Brain microvascular endothelial cell (primary cell): ENCODE measurements at regions not wholly inside any gene's neighbourhood (a gene's known extent, or its start where the extent isn't known, plus 50 kb on each side); places are given as distances from the start of the nearest gene placed in this dataset.

Experiments
- DNase-seq: peaks from one replicate; pipeline ENCODE4 v3.0.0-alpha.2; 2020
- H3K27ac ChIP-seq: fragments of 250-450 bp; sonication (Bioruptor Pico); 2 replicates; pipeline ENCODE4 v1.5.1; 2020; ENCODE audit warnings: mild to moderate bottlenecking, moderate library complexity
- H3K27me3 ChIP-seq: fragments of 250-450 bp; sonication (Bioruptor Pico); replicated peaks from 2 replicates; pipeline ENCODE4 v1.5.1; 2020; ENCODE audit warnings: mild to moderate bottlenecking
- H3K36me3 ChIP-seq: fragments of 250-450 bp; sonication (Bioruptor Pico); replicated peaks from 2 replicates; pipeline ENCODE4 v1.5.1; 2020; ENCODE audit warnings: mild to moderate bottlenecking
- H3K4me3 ChIP-seq: 2 replicates; pipeline ENCODE4 v1.5.1; 2011; ENCODE audit warnings: low read depth, mild to moderate bottlenecking, control low read depth, low read length, moderate library complexity
- in situ Hi-C: cut with HindIII; loops from 2 replicates; pipeline ENCODE4 v1.10.0; 2017; ENCODE audit warnings: low sequenced_read_pairs, low pct_ligation_motif_present
- TF ChIP-seq, protein P1 (sequence below): IDR thresholded peaks from 2 replicates; pipeline ENCODE4 v1.5.1; 2011; ENCODE audit warnings: low read depth, mild to moderate bottlenecking, moderate library complexity, low read length, control low read depth, inconsistent platforms; ENCODE audit errors: missing control alignments

GRCh38 chr13:87893186-87893585, 222.0 kb downstream of the SLITRK5 start:
- TF ChIP-seq, protein P1, sequence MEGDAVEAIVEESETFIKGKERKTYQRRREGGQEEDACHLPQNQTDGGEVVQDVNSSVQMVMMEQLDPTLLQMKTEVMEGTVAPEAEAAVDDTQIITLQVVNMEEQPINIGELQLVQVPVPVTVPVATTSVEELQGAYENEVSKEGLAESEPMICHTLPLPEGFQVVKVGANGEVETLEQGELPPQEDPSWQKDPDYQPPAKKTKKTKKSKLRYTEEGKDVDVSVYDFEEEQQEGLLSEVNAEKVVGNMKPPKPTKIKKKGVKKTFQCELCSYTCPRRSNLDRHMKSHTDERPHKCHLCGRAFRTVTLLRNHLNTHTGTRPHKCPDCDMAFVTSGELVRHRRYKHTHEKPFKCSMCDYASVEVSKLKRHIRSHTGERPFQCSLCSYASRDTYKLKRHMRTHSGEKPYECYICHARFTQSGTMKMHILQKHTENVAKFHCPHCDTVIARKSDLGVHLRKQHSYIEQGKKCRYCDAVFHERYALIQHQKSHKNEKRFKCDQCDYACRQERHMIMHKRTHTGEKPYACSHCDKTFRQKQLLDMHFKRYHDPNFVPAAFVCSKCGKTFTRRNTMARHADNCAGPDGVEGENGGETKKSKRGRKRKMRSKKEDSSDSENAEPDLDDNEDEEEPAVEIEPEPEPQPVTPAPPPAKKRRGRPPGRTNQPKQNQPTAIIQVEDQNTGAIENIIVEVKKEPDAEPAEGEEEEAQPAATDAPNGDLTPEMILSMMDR: no peak
- H3K27ac ChIP-seq: no peak overlapping the region
- in situ Hi-C loops: no loop called here
- no peaks in the 10 kb centered on the region for H3K36me3 ChIP-seq
- H3K27me3 ChIP-seq: no peaks in the 10 kb centered on the region
- no peak overlapping the region for H3K4me3 ChIP-seq
- no peak for DNase-seq

GRCh38 chr13:87894059-87894458, 222.9 kb downstream of the SLITRK5 start:
- TF ChIP-seq, protein P1: no peak
- H3K27me3 ChIP-seq: no peaks in the 10 kb centered on the region
- H3K27ac ChIP-seq: no peak overlapping the region
- no peak for DNase-seq
- in situ Hi-C loops: no loop called here
- H3K4me3 ChIP-seq: no peak overlapping the region
- no peaks in the 10 kb centered on the region for H3K36me3 ChIP-seq

- TF ChIP-seq, protein P1: no peak
- DNase-seq: no peak
- in situ Hi-C loops: no loop called here
- Histone ChIP-seq H3K27me3 (no peaks in the 10 kb centered on the region), H3K36me3 (no peaks in the 10 kb centered on the region), H3K4me3 (no peak overlapping the region), H3K27ac (no peak overlapping the region)
Measured at GRCh38 chr13:87903553-87903952, 232.4 kb downstream of the SLITRK5 start.

GRCh38 chr13:87906411-87906810, 235.2 kb downstream of the SLITRK5 start:
- Histone ChIP-seq H3K27ac (no peak overlapping the region), H3K36me3 (no peaks in the 10 kb centered on the region), H3K27me3 (no peaks in the 10 kb centered on the region), H3K4me3 (no peak overlapping the region)
- no peak for DNase-seq
- in situ Hi-C loops: no loop called here
- TF ChIP-seq, protein P1: no peak

DNA sequence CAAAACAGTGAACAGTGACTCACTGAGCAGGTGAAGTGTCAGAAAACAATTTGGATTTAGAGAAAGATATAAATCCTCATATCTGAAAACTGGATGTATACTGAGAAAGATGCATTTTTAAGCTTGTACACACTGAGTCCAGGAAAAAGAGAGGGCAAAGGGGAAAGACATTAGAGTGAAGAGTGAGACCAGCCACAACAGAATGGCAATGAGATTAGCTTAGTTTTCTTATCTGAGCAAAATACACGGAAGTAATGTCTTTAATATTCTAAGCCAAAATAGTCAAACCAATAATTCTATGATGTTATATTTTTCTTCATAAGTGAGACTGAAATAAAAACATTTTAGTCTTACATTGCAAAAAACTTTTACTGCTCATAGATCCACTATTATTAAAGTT, 236.0 kb downstream of the SLITRK5 start:
- Histone ChIP-seq H3K4me3 (no peak overlapping the region), H3K36me3 (no peaks in the 10 kb centered on the region), H3K27ac (no peak overlapping the region), H3K27me3 (no peaks in the 10 kb centered on the region)
- TF ChIP-seq, protein P1: no peak
- no peak for DNase-seq
- in situ Hi-C loops: no loop called here

DNA sequence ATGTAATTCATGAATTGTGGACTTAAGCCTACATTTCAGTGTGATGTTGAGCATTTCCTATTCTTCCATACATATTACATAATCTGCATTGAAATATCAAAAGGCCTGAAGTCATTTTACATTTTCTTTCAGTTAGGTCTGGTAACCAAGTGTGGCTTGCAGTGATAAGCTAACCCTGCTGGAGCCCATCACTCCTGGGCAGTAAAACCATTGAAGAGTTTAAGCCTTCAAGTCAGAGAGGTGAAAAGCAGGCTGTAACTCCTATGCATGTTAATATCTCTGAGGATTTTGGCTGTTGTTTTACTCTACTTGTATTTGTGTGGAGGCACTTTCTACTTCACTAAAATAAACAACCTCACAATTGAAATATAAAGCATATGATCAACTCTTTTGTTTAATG, 248.8 kb downstream of the SLITRK5 start:
- Histone ChIP-seq H3K36me3 (no peaks in the 10 kb centered on the region), H3K27ac (no peak overlapping the region), H3K27me3 (no peaks in the 10 kb centered on the region), H3K4me3 (no peak overlapping the region)
- DNase-seq: no peak
- TF ChIP-seq, protein P1: no peak
- in situ Hi-C loops: no loop called here
